ENCODE measurements at regions not wholly inside any gene's neighbourhood (a gene's known extent, or its start where the extent isn't known, plus 50 kb on each side); places are given as distances from the start of the nearest gene placed in this dataset.

DNA sequence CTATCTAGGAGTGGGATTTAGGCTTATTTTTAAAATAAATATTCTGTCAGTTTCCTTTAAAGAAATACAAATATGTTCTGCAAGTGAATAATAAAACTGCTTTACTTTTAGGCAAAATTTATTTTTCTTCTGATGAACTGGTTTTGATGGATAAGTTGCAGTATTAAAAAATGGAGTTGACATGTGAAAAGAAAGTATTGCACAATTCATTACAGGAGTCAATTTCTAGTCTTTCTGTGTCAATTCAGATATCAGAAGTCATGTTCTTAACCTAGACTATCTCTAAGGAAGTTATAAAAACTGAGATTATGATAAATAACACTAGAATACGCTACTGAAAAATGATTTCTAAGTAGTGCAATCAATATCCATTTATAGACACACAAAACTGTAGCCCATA is 270.2 kb upstream of the TMPRSS15 start:
- TF ChIP-seq POLR2A (IDR thresholded peaks at IDR 0.05): no peak
- TF ChIP-seq, protein P1, sequence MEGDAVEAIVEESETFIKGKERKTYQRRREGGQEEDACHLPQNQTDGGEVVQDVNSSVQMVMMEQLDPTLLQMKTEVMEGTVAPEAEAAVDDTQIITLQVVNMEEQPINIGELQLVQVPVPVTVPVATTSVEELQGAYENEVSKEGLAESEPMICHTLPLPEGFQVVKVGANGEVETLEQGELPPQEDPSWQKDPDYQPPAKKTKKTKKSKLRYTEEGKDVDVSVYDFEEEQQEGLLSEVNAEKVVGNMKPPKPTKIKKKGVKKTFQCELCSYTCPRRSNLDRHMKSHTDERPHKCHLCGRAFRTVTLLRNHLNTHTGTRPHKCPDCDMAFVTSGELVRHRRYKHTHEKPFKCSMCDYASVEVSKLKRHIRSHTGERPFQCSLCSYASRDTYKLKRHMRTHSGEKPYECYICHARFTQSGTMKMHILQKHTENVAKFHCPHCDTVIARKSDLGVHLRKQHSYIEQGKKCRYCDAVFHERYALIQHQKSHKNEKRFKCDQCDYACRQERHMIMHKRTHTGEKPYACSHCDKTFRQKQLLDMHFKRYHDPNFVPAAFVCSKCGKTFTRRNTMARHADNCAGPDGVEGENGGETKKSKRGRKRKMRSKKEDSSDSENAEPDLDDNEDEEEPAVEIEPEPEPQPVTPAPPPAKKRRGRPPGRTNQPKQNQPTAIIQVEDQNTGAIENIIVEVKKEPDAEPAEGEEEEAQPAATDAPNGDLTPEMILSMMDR (IDR thresholded peaks at IDR 0.05): no peak
